Hepatocyte (in vitro differentiated cells): ENCODE measurements at regions not wholly inside any gene's neighbourhood (a gene's known extent, or its start where the extent isn't known, plus 50 kb on each side); places are given as distances from the start of the nearest gene placed in this dataset.

ENCODE experiments used
- CTCF ChIP-seq: fragments of 200-600 bp; sonication (generic); IDR thresholded peaks from 2 replicates; pipeline ENCODE4 v1.5.1; 2016; ENCODE audit warnings: antibody characterized with exemption, mild to moderate bottlenecking; ENCODE audit not compliant: poor library complexity
- EZH2 ChIP-seq: fragments of 200-600 bp; sonication (generic); IDR thresholded peaks from 2 replicates; pipeline ENCODE4 v1.6.1; 2016; ENCODE audit warnings: antibody characterized with exemption, mild to moderate bottlenecking, borderline replicate concordance
- EZH2phosphoT487 ChIP-seq: fragments of 200-600 bp; sonication (generic); IDR thresholded peaks from one replicate; pipeline ENCODE4 v1.6.1; 2018; ENCODE audit warnings: antibody characterized with exemption, mild to moderate bottlenecking, low read depth, moderate library complexity; ENCODE audit not compliant: unreplicated experiment, severe bottlenecking

- no peak for TF ChIP-seq CTCF
- no peak for TF ChIP-seq EZH2
- TF ChIP-seq EZH2phosphoT487, result no peak
Observed at GRCh38 chr17:33745047-33745760, 452.1 kb upstream of the ASIC2 start.
